ENCODE measurements at regions not wholly inside any gene's neighbourhood (a gene's known extent, or its start where the extent isn't known, plus 50 kb on each side); places are given as distances from the start of the nearest gene placed in this dataset.

DNA sequence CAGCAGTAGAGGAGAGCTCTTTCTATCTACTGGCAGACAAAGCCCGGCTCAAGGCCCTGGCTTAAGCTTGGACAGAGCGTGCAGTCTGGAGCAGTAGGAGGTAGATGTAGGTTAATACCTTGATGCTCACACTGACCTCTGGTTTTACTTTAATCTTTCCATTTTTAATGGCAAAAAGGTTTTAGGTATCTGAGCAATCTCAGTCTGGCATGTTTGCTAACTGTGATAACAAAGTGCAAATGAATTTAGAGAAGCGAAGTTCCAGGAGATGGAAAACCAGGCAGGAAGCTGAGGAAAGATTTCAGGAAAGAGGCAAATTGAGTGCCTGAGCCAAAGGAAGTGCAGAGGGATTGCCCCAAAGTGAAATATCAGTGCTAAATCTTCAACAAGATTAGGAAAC, 356.6 kb downstream of the FOXO1 start:
- Mint-ChIP-seq H3K4me3 (ENCODE audit: low read depth, unreplicated experiment) (no peak overlapping the region), H3K9me3 (ENCODE audit: low read depth, unreplicated experiment) (peaks cover 5% of the 10 kb centered on the region), H3K27me3 (ENCODE audit: unreplicated experiment) (no peaks in the 10 kb centered on the region), H3K36me3 (ENCODE audit: insufficient read depth, unreplicated experiment) (no peaks in the 10 kb centered on the region), H3K27ac (ENCODE audit: unreplicated experiment) (no peak overlapping the region), H3K4me1 (ENCODE audit: low read depth, unreplicated experiment) (no peaks in the 10 kb centered on the region)
- BruUV-seq (replicated peaks), result no TSS peak
- CTCF ChIA-PET, result no interaction called here
- TF ChIP-seq, protein P1, sequence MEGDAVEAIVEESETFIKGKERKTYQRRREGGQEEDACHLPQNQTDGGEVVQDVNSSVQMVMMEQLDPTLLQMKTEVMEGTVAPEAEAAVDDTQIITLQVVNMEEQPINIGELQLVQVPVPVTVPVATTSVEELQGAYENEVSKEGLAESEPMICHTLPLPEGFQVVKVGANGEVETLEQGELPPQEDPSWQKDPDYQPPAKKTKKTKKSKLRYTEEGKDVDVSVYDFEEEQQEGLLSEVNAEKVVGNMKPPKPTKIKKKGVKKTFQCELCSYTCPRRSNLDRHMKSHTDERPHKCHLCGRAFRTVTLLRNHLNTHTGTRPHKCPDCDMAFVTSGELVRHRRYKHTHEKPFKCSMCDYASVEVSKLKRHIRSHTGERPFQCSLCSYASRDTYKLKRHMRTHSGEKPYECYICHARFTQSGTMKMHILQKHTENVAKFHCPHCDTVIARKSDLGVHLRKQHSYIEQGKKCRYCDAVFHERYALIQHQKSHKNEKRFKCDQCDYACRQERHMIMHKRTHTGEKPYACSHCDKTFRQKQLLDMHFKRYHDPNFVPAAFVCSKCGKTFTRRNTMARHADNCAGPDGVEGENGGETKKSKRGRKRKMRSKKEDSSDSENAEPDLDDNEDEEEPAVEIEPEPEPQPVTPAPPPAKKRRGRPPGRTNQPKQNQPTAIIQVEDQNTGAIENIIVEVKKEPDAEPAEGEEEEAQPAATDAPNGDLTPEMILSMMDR (IDR thresholded peaks at IDR 0.05; ENCODE audit: unreplicated experiment), result no peak
- intact Hi-C loops (cut with micrococcal nuclease; ENCODE audit: unreplicated experiment), result no loop called here
- DNase-seq, result no peak

DNA sequence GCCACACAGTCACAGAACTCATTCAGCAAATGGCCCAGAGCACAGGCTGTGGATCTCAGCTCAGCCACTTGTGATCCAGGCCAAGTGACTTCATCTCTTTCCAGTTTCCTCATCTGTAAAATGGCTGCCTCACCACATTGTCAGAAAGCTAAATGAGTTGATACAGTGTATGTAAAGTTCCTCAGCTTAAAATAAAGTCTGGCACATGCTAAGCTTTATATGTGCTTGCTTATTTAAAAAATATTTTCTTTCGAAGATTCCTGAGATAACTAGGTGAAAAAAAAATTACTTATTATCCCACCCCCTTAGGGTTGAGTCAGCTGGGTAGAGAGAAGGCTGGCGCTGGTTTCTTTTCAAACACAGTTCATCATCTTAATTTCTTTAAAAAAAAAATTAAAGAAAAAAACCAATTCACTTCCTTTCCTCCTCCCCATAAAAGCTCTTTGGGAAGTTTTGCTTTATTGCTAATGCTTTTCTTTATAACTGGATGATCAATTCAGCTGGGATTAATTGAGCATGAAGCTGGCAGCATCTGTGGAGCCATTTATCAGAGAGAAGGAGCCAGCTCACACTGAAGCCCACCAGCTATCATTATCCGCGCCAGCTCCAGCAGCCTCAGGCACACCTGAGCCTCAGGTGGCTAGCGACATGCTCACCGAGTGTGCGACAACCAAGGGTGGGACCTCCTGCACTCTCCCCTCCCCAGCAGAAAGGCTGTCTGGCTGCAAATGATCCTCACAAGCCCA, 354.9 kb downstream of the FOXO1 start:
- TF ChIP-seq, protein P1 (IDR thresholded peaks at IDR 0.05; ENCODE audit: unreplicated experiment), result no peak
- Mint-ChIP-seq H3K27me3 (ENCODE audit: unreplicated experiment) (no peaks in the 10 kb centered on the region), H3K9me3 (ENCODE audit: low read depth, unreplicated experiment) (no peaks in the 10 kb centered on the region), H3K4me3 (ENCODE audit: low read depth, unreplicated experiment) (no peak overlapping the region), H3K4me1 (ENCODE audit: low read depth, unreplicated experiment) (no peaks in the 10 kb centered on the region), H3K27ac (ENCODE audit: unreplicated experiment) (no peak overlapping the region), H3K36me3 (ENCODE audit: insufficient read depth, unreplicated experiment) (no peaks in the 10 kb centered on the region)
- intact Hi-C loops (cut with micrococcal nuclease; ENCODE audit: unreplicated experiment), result no loop called here
- DNase-seq, result no peak
- BruUV-seq (replicated peaks), result no TSS peak
- CTCF ChIA-PET, result no interaction called here

DNA sequence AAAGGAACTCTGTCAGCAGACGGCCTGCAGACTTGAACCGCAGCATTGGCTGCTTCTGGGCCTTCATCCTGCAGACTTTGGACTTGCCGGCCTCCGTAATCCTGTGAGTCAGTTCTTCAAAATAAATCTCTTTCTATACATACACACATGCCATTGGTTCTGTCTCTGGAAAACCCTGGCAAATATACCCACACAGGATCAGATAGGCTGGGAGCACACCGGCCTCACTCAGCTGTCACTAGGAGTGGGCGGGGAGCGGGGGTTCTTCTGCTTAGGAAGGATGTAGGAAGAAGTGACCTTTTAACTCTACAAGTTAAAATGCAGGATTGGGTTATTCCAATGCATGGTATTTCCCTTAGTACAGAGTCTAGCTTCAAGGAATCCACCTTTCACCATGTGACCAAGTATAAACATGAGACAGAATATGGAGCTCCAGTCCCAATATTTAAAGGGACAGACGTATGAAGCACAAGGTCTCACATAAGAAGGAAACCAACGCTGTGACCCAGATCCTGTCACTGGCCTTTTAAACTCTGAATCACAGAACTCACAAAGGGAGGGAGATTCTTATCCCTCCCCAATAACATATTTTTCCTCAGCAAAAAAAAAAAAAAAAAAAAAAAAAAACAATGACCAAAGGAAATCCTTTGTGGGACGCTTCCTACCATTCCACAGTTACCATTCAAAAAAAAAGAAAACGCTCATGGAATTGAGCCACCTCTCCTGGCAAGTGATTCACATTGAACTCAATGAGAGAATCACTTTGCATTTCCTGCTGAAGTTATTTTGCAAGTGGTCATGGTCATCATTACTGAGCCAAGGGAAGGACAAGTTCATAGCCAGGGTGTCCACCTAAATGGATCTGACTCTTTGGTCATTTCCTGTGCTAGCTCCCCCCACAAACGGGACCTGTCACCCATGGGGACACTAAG, 352.9 kb downstream of the FOXO1 start:
- TF ChIP-seq, protein P1 (IDR thresholded peaks at IDR 0.05; ENCODE audit: unreplicated experiment), result no peak
- H3K4me3 Mint-ChIP-seq (ENCODE audit: low read depth, unreplicated experiment), result no peak overlapping the region
- BruUV-seq (replicated peaks), result no TSS peak
- H3K27ac Mint-ChIP-seq (ENCODE audit: unreplicated experiment), result no peak overlapping the region
- no peak for DNase-seq
- no peaks in the 10 kb centered on the region for H3K9me3 Mint-ChIP-seq (ENCODE audit: low read depth, unreplicated experiment)
- CTCF ChIA-PET, result no interaction called here
- H3K4me1 Mint-ChIP-seq (ENCODE audit: low read depth, unreplicated experiment), result no peaks in the 10 kb centered on the region
- no peaks in the 10 kb centered on the region for H3K36me3 Mint-ChIP-seq (ENCODE audit: insufficient read depth, unreplicated experiment)
- H3K27me3 Mint-ChIP-seq (ENCODE audit: unreplicated experiment), result no peaks in the 10 kb centered on the region
- intact Hi-C loops (cut with micrococcal nuclease; ENCODE audit: unreplicated experiment), result no loop called here

DNA sequence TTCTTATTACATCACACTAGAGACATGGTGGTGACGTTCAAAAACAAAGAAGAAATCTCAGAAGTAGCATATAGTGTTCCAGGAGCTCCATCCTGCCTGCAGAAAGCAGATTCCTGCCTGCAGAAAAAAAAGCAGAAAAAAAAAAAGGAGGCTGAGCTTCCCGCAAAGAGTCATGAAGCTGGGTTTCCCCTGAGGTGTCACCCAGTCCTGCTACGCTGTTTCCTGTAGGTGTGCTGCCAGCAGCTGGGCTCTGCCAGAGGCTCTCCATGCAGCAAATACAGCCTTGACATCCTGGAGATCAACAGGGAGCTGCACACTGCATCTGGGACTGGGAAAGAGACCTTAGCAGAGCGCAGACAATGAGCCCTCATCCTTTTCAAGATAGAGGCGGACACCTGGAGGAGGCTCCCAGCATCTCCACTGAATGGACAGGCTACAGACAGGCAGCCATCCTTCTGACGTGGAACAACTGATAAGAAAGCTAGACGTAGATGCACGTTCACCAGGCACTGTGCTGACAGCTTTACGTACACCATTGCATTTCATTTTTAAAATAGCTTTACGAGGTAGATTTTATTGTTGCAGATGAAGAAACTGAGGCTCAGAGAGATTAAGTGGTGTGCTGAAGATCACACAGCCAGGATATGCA, 350.9 kb downstream of the FOXO1 start:
- no peaks in the 10 kb centered on the region for H3K27me3 Mint-ChIP-seq (ENCODE audit: unreplicated experiment)
- TF ChIP-seq, protein P1 (IDR thresholded peaks at IDR 0.05; ENCODE audit: unreplicated experiment), result no peak
- no peak overlapping the region for H3K27ac Mint-ChIP-seq (ENCODE audit: unreplicated experiment)

More for the DNA sequence above, 350.9 kb downstream of the FOXO1 start:
- Mint-ChIP-seq H3K9me3 (ENCODE audit: low read depth, unreplicated experiment) (peaks cover 3% of the 10 kb centered on the region), H3K36me3 (ENCODE audit: insufficient read depth, unreplicated experiment) (no peaks in the 10 kb centered on the region), H3K4me1 (ENCODE audit: low read depth, unreplicated experiment) (peaks cover 11% of the 10 kb centered on the region), H3K4me3 (ENCODE audit: low read depth, unreplicated experiment) (no peak overlapping the region)
- BruUV-seq (replicated peaks), result no TSS peak
- intact Hi-C loops (cut with micrococcal nuclease; ENCODE audit: unreplicated experiment), result no loop called here
- DNase-seq, result no peak
- CTCF ChIA-PET, result no interaction called here

Measured in Calu3 (cell line).